ENCODE measurements at regions not wholly inside any gene's neighbourhood (a gene's known extent, or its start where the extent isn't known, plus 50 kb on each side); places are given as distances from the start of the nearest gene placed in this dataset.

GRCh38 chr11:10930972-10931760 lies 73.3 kb upstream of the ZBED5 start:
- POLR2A ChIA-PET, result interaction anchor here (0.5 to 3.9 kb wide), 8 partner anchors 12 to 404 kb away, joined by 3 to 46 read pairs (median 4); partner anchors contain the start of genes EIF4G2 and ZBED5
- Mint-ChIP-seq H3K36me3 (no peaks in the 10 kb centered on the region), H3K27ac (peak overlapping the region; percentile 76), H3K9me3 (no peaks in the 10 kb centered on the region), H3K4me3 (peak overlapping the region; percentile 84), H3K4me1 (peaks cover 26% of the 10 kb centered on the region), H3K27me3 (ENCODE audit: low read depth) (peaks cover 24% of the 10 kb centered on the region)
- peak; percentile 40 for ATAC-seq
- DNase-seq (ENCODE audit: low spot score), result peak; percentile 54
- TF ChIP-seq ARID4B (CRISPR knock-in tag; IDR thresholded peaks at IDR 0.05; ENCODE audit: borderline replicate concordance), result 0 out of 2 replicates have a peak, but pooled peaks have one; percentile 55
- TF ChIP-seq, protein P1, sequence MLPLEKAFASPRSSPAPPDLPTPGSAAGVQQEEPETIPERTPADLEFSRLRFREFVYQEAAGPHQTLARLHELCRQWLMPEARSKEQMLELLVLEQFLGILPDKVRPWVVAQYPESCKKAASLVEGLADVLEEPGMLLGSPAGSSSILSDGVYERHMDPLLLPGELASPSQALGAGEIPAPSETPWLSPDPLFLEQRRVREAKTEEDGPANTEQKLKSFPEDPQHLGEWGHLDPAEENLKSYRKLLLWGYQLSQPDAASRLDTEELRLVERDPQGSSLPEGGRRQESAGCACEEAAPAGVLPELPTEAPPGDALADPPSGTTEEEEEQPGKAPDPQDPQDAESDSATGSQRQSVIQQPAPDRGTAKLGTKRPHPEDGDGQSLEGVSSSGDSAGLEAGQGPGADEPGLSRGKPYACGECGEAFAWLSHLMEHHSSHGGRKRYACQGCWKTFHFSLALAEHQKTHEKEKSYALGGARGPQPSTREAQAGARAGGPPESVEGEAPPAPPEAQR (CRISPR knock-in tag; IDR thresholded peaks at IDR 0.05), result no peak
- TF ChIP-seq RELA (CRISPR knock-in tag; IDR thresholded peaks at IDR 0.05; ENCODE audit: borderline replicate concordance), result peak; percentile 71; the same call in 1 of the 2 replicates
- no peak for TF ChIP-seq FOXK1 (CRISPR knock-in tag; IDR thresholded peaks at IDR 0.05)
- TF ChIP-seq GABPB1 (CRISPR knock-in tag; IDR thresholded peaks at IDR 0.05), result 0 out of 2 replicates have a peak, but pooled peaks have one; percentile 4
- TF ChIP-seq ELF4 (CRISPR knock-in tag; IDR thresholded peaks at IDR 0.05; ENCODE audit: low read depth), result peak; percentile 10; the same call in 1 of the 2 replicates
- peak; percentile 84; the same call in 1 of the 2 replicates for TF ChIP-seq ZNF219 (CRISPR knock-in tag; IDR thresholded peaks at IDR 0.05; ENCODE audit: borderline replicate concordance)
- TF ChIP-seq NFE2L1 (CRISPR knock-in tag; IDR thresholded peaks at IDR 0.05), result peak; percentile 77; the same call in 1 of the 2 replicates
- TF ChIP-seq NFYB (CRISPR knock-in tag; conservative IDR thresholded peaks at IDR 0.05; ENCODE audit: low read depth), result 0 out of 2 replicates have a peak, but pooled peaks have one; percentile 21
- TF ChIP-seq, protein P2, sequence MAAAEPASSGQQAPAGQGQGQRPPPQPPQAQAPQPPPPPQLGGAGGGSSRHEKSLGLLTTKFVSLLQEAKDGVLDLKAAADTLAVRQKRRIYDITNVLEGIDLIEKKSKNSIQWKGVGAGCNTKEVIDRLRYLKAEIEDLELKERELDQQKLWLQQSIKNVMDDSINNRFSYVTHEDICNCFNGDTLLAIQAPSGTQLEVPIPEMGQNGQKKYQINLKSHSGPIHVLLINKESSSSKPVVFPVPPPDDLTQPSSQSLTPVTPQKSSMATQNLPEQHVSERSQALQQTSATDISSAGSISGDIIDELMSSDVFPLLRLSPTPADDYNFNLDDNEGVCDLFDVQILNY (CRISPR knock-in tag; IDR thresholded peaks at IDR 0.05), result peak; percentile 63; the same call in 1 of the 2 replicates
- TF ChIP-seq, protein P3, sequence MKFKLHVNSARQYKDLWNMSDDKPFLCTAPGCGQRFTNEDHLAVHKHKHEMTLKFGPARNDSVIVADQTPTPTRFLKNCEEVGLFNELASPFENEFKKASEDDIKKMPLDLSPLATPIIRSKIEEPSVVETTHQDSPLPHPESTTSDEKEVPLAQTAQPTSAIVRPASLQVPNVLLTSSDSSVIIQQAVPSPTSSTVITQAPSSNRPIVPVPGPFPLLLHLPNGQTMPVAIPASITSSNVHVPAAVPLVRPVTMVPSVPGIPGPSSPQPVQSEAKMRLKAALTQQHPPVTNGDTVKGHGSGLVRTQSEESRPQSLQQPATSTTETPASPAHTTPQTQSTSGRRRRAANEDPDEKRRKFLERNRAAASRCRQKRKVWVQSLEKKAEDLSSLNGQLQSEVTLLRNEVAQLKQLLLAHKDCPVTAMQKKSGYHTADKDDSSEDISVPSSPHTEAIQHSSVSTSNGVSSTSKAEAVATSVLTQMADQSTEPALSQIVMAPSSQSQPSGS (CRISPR knock-in tag; IDR thresholded peaks at IDR 0.05; ENCODE audit: borderline replicate concordance, low read depth), result no peak
- peak; percentile 35; the same call in 1 of the 2 replicates for TF ChIP-seq ETV6 (CRISPR knock-in tag; IDR thresholded peaks at IDR 0.05)
- 0 out of 2 replicates have a peak, but pooled peaks have one; percentile 38 for TF ChIP-seq ESRRA (CRISPR knock-in tag; IDR thresholded peaks at IDR 0.05; ENCODE audit: borderline replicate concordance)
- TF ChIP-seq TP53 (CRISPR knock-in tag; IDR thresholded peaks at IDR 0.05), result peak; percentile 24; the same call in 1 of the 2 replicates
- peak; percentile 34; the same call in 1 of the 2 replicates for TF ChIP-seq FOXP1 (CRISPR knock-in tag; IDR thresholded peaks at IDR 0.05; ENCODE audit: borderline replicate concordance)
- TF ChIP-seq NFATC4 (CRISPR knock-in tag; IDR thresholded peaks at IDR 0.05), result no peak
- TF ChIP-seq, protein P4, sequence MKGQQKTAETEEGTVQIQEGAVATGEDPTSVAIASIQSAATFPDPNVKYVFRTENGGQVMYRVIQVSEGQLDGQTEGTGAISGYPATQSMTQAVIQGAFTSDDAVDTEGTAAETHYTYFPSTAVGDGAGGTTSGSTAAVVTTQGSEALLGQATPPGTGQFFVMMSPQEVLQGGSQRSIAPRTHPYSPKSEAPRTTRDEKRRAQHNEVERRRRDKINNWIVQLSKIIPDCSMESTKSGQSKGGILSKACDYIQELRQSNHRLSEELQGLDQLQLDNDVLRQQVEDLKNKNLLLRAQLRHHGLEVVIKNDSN (CRISPR knock-in tag; IDR thresholded peaks at IDR 0.05), result peak; percentile 15; the same call in 1 of the 2 replicates
- TF ChIP-seq TEAD1 (CRISPR knock-in tag; IDR thresholded peaks at IDR 0.05), result 0 out of 2 replicates have a peak, but pooled peaks have one; percentile 41
- CTCF ChIA-PET, result interaction anchor here (0.7 to 3.3 kb wide), 10 partner anchors 19 to 139 kb away, joined by 4 to 15 read pairs (median 6); partner anchors contain the start of genes EIF4G2 and ZBED5
